HG03103 (cell line): ENCODE measurements at regions not wholly inside any gene's neighbourhood (a gene's known extent, or its start where the extent isn't known, plus 50 kb on each side); places are given as distances from the start of the nearest gene placed in this dataset.

Experiments used
- ATAC-seq: cut with Tn5 transposase; IDR thresholded peaks from one replicate; pipeline ENCODE4 v1.9.1; 2021; ENCODE audit warnings: low read depth; ENCODE audit not compliant: unreplicated experiment

GRCh38 chr21:27171707-27172106, 204.8 kb upstream of the ADAMTS5 start:
- ATAC-seq: no peak

- no peak for ATAC-seq
Observed at GRCh38 chr21:27168084-27168483, 201.2 kb upstream of the ADAMTS5 start.

- no peak for ATAC-seq
Observed at GRCh38 chr21:27164208-27165177, 197.6 kb upstream of the ADAMTS5 start.

GRCh38 chr21:27158967-27159366, 192.1 kb upstream of the ADAMTS5 start:
- no peak for ATAC-seq

- ATAC-seq: no peak
Observed at GRCh38 chr21:27157097-27157496, 190.2 kb upstream of the ADAMTS5 start.

- no peak for ATAC-seq
Observed at GRCh38 chr21:27156666-27157065, 189.8 kb upstream of the ADAMTS5 start.

GRCh38 chr21:27155130-27155500, 188.2 kb upstream of the ADAMTS5 start:
- ATAC-seq: no peak

DNA sequence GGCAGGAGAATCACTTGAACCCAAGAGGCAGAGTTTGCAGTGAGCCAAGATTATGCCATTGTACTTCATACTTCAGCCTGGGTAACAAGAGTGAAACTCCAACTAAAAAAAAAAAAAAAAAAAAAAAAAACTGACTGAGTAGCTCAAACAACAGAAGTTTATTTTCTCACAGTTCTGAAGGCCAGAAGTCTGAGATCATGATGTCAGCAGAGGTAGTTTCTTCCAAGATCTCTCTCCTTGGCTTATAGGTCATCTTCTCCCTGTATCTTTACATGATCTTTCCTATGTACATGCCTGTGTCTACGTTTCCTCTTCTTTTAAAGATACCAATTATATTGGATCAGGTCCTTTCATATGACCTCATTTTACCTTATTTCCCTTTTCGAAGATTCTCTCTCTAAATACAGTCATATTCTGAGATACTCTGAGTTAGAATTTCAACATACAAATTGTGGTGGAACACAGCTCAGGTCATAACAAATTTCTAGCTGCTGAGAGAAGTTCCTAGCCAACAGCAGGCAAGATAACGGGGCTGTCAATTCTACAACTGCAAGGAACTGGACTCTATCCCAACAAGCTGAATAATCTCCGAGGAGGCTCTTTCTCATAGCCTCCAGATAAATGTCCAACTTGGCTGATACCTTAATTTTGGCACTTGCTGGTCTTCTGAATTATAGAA, 187.7 kb upstream of the ADAMTS5 start:
- no peak for ATAC-seq

DNA sequence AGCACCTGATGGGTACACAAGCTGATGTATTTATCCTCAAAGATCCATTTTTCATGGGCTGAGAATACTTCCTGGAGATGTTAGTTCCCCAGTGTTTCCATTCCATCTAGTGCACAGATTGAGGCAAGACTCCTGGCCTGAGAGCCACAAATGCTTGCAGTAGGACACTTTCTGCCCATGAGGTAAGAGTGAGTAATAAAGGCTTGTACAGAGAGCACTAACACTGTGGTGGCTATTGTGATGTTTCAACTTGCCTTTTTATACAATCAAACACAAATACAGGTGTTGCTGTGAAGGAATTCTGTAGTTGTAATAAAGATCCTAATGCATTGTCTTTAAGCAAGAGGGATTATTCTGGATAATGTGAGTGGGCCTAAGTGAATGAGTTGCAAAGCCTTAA, 186.1 kb upstream of the ADAMTS5 start:
- ATAC-seq: no peak

DNA sequence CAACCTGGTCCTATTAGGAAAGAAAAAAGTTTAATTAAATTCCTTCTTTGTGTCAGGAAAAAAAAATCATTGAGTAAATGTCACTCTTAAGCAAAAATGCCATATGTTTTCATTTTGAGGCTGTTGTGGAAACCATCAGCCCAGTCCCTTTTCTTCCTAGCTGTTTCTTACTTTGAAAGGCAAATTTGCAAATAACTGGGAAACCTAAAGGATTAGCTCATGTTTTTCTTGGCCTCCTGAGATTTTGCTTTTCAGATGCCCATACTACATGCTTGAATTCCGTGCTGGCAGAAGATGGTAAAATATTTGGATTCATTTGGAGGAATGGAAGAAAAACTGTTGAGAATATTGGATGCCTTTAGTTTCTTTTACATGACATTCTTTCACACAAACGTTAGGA, 182.1 kb upstream of the ADAMTS5 start:
- ATAC-seq: no peak

GRCh38 chr21:27146268-27146667, 179.4 kb upstream of the ADAMTS5 start:
- ATAC-seq: no peak

DNA sequence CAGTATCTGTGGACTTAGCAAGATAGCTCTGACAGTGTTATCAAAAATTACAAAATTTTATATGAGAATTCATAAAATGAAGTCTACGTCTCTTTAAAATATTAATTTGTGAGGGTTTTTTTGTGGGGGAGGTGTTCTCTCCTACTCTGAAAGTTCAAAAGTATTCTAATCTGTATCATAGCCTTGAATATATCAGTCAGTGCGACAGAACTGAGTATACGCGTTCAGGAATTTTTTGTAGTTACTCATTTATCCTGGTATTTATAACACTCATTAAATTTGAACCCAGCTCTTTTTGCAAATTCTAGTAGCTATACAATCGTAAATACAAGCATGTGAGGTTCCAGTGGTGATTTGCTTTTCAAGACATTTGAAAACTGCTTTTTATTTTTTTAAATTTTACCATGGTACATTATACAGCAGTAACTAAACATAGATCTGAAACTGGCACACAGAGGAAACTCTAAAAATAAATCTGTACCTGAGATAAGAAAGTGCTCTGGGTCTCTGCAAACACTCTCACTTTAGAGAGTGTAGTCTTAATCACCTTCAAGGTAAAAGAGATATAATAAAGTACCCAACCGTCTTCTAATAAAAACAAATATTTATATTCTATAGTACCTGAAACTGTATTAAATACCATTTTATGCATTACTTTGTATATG, 178.4 kb upstream of the ADAMTS5 start:
- ATAC-seq: no peak

- ATAC-seq: no peak
Observed at GRCh38 chr21:27143476-27143875, 176.6 kb upstream of the ADAMTS5 start.

DNA sequence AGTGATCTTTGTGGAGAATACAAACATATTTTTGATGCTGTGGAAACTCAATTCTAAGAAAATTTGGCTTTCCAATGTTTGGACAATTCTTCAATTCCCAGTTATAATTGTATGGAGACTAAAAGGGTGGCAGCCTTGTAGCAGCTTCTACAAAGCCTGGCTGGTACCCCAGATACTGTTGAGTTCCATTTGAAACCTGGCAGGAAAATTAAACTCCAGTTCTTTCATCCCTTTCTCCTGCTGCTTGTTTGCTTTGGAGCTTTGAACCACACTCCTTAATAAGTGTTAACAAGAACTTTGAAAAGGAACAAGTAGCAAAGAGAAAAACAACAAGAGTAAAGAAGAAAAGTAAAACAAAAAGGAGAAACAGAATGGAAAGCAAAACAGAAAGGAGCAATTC, 172.6 kb upstream of the ADAMTS5 start:
- no peak for ATAC-seq

GRCh38 chr21:27134516-27134915, 167.6 kb upstream of the ADAMTS5 start:
- ATAC-seq: no peak

DNA sequence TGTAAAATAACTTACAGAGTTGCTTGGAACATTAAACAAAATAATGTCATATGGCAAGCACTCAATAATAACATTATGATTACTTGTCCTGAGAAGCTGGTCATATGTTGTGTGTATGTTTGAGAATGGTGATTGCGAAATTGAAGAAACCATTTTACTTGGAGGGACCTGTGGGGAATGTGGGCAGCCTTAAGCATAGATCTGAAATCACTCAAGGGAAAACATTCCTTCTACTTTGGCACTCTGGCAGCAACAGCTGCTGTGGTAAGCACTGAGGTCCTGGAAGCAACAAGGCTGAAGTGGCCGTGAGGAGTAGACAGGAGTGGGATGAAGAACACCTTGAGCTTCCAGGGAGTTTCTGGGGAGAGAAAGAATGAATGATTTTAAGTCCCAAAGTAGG, 165.4 kb upstream of the ADAMTS5 start:
- no peak for ATAC-seq

- ATAC-seq: no peak
Observed at GRCh38 chr21:27130154-27130553, 163.3 kb upstream of the ADAMTS5 start.

DNA sequence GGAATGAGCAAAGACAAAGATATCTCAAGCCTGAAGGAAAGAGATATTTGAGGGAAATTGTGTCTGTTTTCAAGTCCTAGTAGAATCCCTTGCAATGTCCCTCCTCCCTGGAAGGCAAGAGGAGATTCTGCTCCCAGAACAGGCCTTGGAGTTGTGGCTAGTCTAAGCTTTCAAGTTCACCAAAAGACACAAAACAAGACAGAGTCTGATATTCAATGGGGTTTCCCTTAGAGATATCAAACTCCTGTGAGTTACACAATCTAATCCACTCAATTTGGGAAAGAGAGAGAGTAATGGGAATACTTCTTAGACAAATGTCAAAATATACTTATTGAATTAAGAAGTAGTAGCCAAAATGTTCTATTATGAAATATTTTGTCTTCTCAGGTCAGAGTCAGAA, 162.8 kb upstream of the ADAMTS5 start:
- ATAC-seq: no peak

GRCh38 chr21:27129215-27129614, 162.3 kb upstream of the ADAMTS5 start:
- no peak for ATAC-seq

- ATAC-seq: no peak
Observed at GRCh38 chr21:27126140-27126539, 159.3 kb upstream of the ADAMTS5 start.

DNA sequence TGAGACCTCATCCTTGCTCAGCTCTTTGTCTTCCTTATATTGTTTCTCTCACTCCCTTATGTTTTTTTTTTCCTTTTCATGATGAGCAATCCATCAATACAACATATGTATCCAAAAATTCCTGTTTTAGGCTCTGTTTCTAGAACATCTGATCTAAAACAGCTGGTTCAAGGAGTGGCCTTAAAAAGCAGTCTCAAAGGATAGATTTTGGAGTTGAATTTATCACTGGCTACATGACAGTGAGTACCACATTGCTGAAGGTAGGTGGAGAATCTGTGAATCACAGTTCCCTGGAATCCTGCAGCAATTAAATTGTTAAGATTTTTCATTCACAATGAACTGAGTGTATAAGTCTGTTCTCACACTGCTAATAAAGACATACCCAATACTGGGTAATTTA, 155.8 kb upstream of the ADAMTS5 start:
- no peak for ATAC-seq
